ENCODE measurements at regions not wholly inside any gene's neighbourhood (a gene's known extent, or its start where the extent isn't known, plus 50 kb on each side); places are given as distances from the start of the nearest gene placed in this dataset.

- TF ChIP-seq USF2 (CRISPR knock-in tag; IDR thresholded peaks at IDR 0.05) (no peak), CTCF (IDR thresholded peaks at IDR 0.05) (no peak), NFYB (CRISPR knock-in tag; conservative IDR thresholded peaks at IDR 0.05; ENCODE audit: low read depth) (no peak), ZNF121 (CRISPR knock-in tag; IDR thresholded peaks at IDR 0.05) (no peak), ESRRA (CRISPR knock-in tag; IDR thresholded peaks at IDR 0.05; ENCODE audit: borderline replicate concordance) (no peak), NR2C2 (CRISPR knock-in tag; IDR thresholded peaks at IDR 0.05) (no peak), ATF2 (CRISPR knock-in tag; IDR thresholded peaks at IDR 0.05; ENCODE audit: borderline replicate concordance, low read depth) (no peak), CDX4 (CRISPR knock-in tag; IDR thresholded peaks at IDR 0.05; ENCODE audit: borderline replicate concordance) (no peak), CBFB (CRISPR knock-in tag; IDR thresholded peaks at IDR 0.05; ENCODE audit: low read depth) (no peak), ATF6 (CRISPR knock-in tag; IDR thresholded peaks at IDR 0.05) (no peak), ELF4 (CRISPR knock-in tag; IDR thresholded peaks at IDR 0.05; ENCODE audit: low read depth) (no peak)
Measured at GRCh38 chr2:192645811-192646598, 451.3 kb upstream of the TMEFF2 start.

Data from WTC11 (cell line).